Glutamatergic neuron (in vitro differentiated cells): ENCODE measurements at regions not wholly inside any gene's neighbourhood (a gene's known extent, or its start where the extent isn't known, plus 50 kb on each side); places are given as distances from the start of the nearest gene placed in this dataset.
A peak's percentile ranks its signal among the peaks of the same experiment; 100 is the strongest.

ENCODE experiments used
- DNase-seq: peaks from one replicate; pipeline ENCODE4 v3.0.0; 2022
- H3K27ac Mint-ChIP-seq: one replicate; pipeline ENCODE4 v1.8.0; 2020; ENCODE audit warnings: mild to moderate bottlenecking, mixed read lengths, inconsistent platforms; ENCODE audit not compliant: unreplicated experiment
- H3K27me3 Mint-ChIP-seq: one replicate; pipeline ENCODE4 v1.8.0; 2020; ENCODE audit warnings: mild to moderate bottlenecking, moderate library complexity, mixed read lengths, inconsistent platforms; ENCODE audit not compliant: unreplicated experiment
- H3K36me3 Mint-ChIP-seq: one replicate; pipeline ENCODE4 v1.8.0; 2020; ENCODE audit warnings: mild to moderate bottlenecking, mixed read lengths, inconsistent platforms; ENCODE audit not compliant: unreplicated experiment
- H3K4me1 Mint-ChIP-seq: one replicate; pipeline ENCODE4 v1.8.0; 2020; ENCODE audit warnings: mild to moderate bottlenecking, low read depth, mixed read lengths, inconsistent platforms; ENCODE audit not compliant: unreplicated experiment
- H3K4me3 Mint-ChIP-seq: one replicate; pipeline ENCODE4 v1.8.0; 2020; ENCODE audit warnings: mild to moderate bottlenecking, mixed read lengths, inconsistent platforms; ENCODE audit not compliant: unreplicated experiment
- H3K9me3 Mint-ChIP-seq: one replicate; pipeline ENCODE4 v1.8.0; 2020; ENCODE audit warnings: mild to moderate bottlenecking, moderate library complexity, mixed read lengths, inconsistent platforms; ENCODE audit not compliant: unreplicated experiment
- TF ChIP-seq, protein P1 (sequence below): fragments of 200-600 bp; sonication (generic); IDR thresholded peaks from one replicate; pipeline ENCODE4 v1.5.0; 2021; ENCODE audit not compliant: partially characterized antibody, unreplicated experiment

DNA sequence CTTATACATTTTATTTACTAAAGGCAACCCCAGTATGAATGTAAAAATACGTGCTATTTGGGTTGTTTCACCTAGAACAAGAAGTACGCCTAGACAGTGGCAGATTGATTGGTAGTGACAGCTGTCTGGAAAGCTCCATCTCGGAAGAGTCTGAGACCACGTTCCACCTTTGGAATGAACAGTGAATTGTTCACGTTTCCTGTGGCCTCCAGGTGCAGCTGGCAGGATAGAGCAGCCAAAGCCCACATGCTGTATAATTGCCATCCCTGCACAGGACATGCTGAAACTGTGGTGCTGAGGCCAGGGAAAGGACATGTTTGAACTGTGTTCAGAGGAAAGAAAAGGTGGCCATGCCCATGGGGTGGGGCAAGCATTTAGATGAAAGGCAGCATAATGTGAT is 218.7 kb upstream of the MTNR1B start:
- peaks cover 8% of the 10 kb centered on the region for H3K27me3 Mint-ChIP-seq
- no peak for DNase-seq
- peak overlapping the region; percentile 9 for H3K27ac Mint-ChIP-seq
- H3K4me1 Mint-ChIP-seq, result peaks cover 22% of the 10 kb centered on the region
- H3K9me3 Mint-ChIP-seq, result peaks cover 10% of the 10 kb centered on the region
- H3K36me3 Mint-ChIP-seq, result peaks cover 16% of the 10 kb centered on the region
- no peak overlapping the region for H3K4me3 Mint-ChIP-seq
- TF ChIP-seq, protein P1, sequence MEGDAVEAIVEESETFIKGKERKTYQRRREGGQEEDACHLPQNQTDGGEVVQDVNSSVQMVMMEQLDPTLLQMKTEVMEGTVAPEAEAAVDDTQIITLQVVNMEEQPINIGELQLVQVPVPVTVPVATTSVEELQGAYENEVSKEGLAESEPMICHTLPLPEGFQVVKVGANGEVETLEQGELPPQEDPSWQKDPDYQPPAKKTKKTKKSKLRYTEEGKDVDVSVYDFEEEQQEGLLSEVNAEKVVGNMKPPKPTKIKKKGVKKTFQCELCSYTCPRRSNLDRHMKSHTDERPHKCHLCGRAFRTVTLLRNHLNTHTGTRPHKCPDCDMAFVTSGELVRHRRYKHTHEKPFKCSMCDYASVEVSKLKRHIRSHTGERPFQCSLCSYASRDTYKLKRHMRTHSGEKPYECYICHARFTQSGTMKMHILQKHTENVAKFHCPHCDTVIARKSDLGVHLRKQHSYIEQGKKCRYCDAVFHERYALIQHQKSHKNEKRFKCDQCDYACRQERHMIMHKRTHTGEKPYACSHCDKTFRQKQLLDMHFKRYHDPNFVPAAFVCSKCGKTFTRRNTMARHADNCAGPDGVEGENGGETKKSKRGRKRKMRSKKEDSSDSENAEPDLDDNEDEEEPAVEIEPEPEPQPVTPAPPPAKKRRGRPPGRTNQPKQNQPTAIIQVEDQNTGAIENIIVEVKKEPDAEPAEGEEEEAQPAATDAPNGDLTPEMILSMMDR, result no peak

DNA sequence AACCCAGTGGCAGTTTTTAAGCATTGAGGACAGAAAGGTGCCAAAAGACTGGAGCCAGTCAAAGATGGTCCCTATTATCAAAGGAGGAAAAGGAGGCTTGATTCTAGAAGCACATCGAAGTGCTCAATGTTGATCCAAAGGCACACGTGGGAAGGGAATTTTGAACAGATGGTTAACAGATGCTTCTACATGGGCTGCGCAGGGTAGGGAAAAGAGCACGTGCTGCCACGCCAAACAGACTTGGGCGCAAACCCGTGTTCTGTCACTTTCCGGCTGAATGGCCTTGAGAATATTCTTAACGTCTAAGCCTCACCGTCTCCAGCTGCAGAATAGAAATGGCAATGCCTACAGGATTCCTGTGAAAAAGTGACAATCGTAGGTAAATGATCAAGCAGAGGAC is 217.9 kb upstream of the MTNR1B start:
- H3K9me3 Mint-ChIP-seq, result peaks cover 10% of the 10 kb centered on the region
- H3K36me3 Mint-ChIP-seq, result peaks cover 16% of the 10 kb centered on the region
- peak overlapping the region; percentile 22 for H3K4me3 Mint-ChIP-seq
- H3K27ac Mint-ChIP-seq, result peak overlapping the region; percentile 76
- DNase-seq, result no peak
- H3K27me3 Mint-ChIP-seq, result peaks cover 8% of the 10 kb centered on the region
- H3K4me1 Mint-ChIP-seq, result peaks cover 22% of the 10 kb centered on the region
- TF ChIP-seq, protein P1, result no peak

DNA sequence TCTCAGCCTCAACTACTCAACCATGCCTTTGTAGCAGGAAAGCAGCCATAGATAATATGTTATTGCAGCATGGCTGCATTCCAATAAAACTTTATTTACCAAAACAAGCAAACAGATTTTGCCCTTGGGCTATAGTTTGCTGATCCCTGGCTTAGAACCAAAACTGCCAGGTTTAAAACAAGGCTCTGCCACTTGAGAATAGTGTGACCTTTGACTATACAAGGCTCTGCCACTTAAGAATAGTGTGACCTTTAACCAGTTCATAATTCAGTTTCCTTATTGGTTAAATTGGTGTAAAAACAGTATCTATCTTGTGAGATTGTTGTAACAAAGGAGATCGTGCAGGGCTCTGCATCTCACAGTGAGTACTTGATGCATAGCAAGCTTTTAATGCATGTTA is 217.3 kb upstream of the MTNR1B start:
- Mint-ChIP-seq H3K36me3 (peaks cover 16% of the 10 kb centered on the region), H3K9me3 (peaks cover 10% of the 10 kb centered on the region), H3K27me3 (peaks cover 8% of the 10 kb centered on the region), H3K4me1 (peaks cover 22% of the 10 kb centered on the region), H3K27ac (no peak overlapping the region), H3K4me3 (no peak overlapping the region)
- DNase-seq, result no peak
- TF ChIP-seq, protein P1, result no peak

DNA sequence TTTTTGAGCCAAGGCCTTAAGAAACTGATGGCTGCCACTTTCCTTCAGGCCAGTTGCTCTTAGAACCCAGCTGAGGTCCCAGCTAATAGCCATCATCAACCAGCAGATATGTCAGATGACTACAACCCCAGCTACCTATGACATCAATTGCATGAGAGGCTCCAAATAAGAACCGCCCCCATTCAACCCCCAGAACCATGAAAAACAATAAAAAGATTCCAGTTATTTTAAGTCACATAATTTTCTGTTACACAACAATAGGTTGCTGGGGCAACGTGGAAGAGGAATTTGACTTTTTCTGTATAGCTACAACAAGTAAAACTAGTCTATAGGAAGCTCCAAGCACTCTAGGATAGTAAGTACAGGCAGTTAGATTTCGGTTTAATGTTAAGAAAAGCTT is 216.3 kb upstream of the MTNR1B start:
- peaks cover 8% of the 10 kb centered on the region for H3K36me3 Mint-ChIP-seq
- H3K4me1 Mint-ChIP-seq, result peaks cover 22% of the 10 kb centered on the region
- no peak overlapping the region for H3K27ac Mint-ChIP-seq
- no peak for DNase-seq
- no peak overlapping the region for H3K4me3 Mint-ChIP-seq
- peaks cover 6% of the 10 kb centered on the region for H3K9me3 Mint-ChIP-seq
- TF ChIP-seq, protein P1, result no peak
- peaks cover 8% of the 10 kb centered on the region for H3K27me3 Mint-ChIP-seq

DNA sequence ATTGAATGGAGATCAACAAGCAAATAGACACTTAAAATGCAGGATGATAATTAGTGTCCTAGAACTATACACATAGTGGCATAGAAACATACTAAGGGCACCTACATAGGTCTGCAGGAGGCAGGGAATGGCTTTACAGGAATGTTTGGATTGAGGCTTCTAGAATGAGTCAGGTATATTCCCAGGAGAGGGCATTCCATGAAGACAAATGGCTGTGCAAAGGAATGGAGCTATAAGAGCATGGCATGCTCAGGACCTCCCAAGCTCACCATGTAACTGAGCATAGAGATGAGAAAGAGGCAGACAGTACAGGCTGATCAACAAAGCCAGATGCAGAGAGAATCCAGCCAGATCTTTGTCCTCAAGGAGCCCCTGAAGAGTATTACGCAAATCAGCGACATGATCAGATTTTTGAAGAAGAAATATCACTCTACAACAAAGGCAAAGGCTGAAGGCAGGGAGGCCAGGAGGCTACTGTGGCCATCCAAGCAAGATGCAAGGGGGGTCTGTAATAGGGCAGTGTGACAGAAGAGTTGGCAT is 211.1 kb upstream of the MTNR1B start:
- Mint-ChIP-seq H3K4me1 (peaks cover 14% of the 10 kb centered on the region), H3K27me3 (no peaks in the 10 kb centered on the region), H3K27ac (no peak overlapping the region), H3K9me3 (peaks cover 3% of the 10 kb centered on the region), H3K36me3 (peaks cover 5% of the 10 kb centered on the region), H3K4me3 (no peak overlapping the region)
- no peak for DNase-seq
- TF ChIP-seq, protein P1, result no peak
